Mesothelial cell of epicardium (in vitro differentiated cells): ENCODE measurements at regions not wholly inside any gene's neighbourhood (a gene's known extent, or its start where the extent isn't known, plus 50 kb on each side); places are given as distances from the start of the nearest gene placed in this dataset.

ENCODE experiments used
- DNase-seq, 2 experiments: peaks; one replicate each; pipeline ENCODE4 v3.0.0; 2021; ENCODE audit warnings: low spot score in 2 of 2; ENCODE audit not compliant: unreplicated experiment in 2 of 2
- H3K27ac Mint-ChIP-seq: 2 replicates; pipeline ENCODE4 v1.8.0; 2021; ENCODE audit warnings: mixed read lengths
- H3K27me3 Mint-ChIP-seq: 2 replicates; pipeline ENCODE4 v1.8.0; 2021; ENCODE audit warnings: low read depth, mixed read lengths
- H3K36me3 Mint-ChIP-seq: 2 replicates; pipeline ENCODE4 v1.8.0; 2021; ENCODE audit warnings: mixed read lengths
- H3K4me1 Mint-ChIP-seq: 2 replicates; pipeline ENCODE4 v1.8.0; 2021; ENCODE audit warnings: mixed read lengths
- H3K4me3 Mint-ChIP-seq: 2 replicates; pipeline ENCODE4 v1.8.0; 2021; ENCODE audit warnings: mild to moderate bottlenecking, moderate library complexity, mixed read lengths
- H3K9me3 Mint-ChIP-seq: 2 replicates; pipeline ENCODE4 v1.8.0; 2021; ENCODE audit warnings: mixed read lengths
- CTCF ChIP-seq: fragments of 200-600 bp; sonication (generic); IDR thresholded peaks from one replicate; pipeline ENCODE4 v1.5.0; 2021; ENCODE audit warnings: antibody characterized with exemption; ENCODE audit not compliant: unreplicated experiment

GRCh38 chr2:195425328-195425727 is 231.7 kb upstream of the SLC39A10 start:
- no peak overlapping the region for H3K27ac Mint-ChIP-seq
- peaks cover 15% of the 10 kb centered on the region for H3K4me1 Mint-ChIP-seq
- no peaks in the 10 kb centered on the region for H3K36me3 Mint-ChIP-seq
- H3K9me3 Mint-ChIP-seq: no peaks in the 10 kb centered on the region
- TF ChIP-seq CTCF: no peak
- peaks cover 11% of the 10 kb centered on the region for H3K27me3 Mint-ChIP-seq
- DNase-seq: no peak
- no peak overlapping the region for H3K4me3 Mint-ChIP-seq

- Mint-ChIP-seq H3K36me3 (no peaks in the 10 kb centered on the region), H3K9me3 (no peaks in the 10 kb centered on the region), H3K4me1 (peaks cover under 1% of the 10 kb centered on the region), H3K27ac (no peak overlapping the region), H3K27me3 (peaks cover 8% of the 10 kb centered on the region), H3K4me3 (no peak overlapping the region)
- no peak for DNase-seq
- TF ChIP-seq CTCF: no peak
Measured at GRCh38 chr2:195419033-195419432, 238.0 kb upstream of the SLC39A10 start.

- no peak for TF ChIP-seq CTCF
- no peaks in the 10 kb centered on the region for H3K9me3 Mint-ChIP-seq
- H3K36me3 Mint-ChIP-seq: no peaks in the 10 kb centered on the region
- peaks cover 2% of the 10 kb centered on the region for H3K4me1 Mint-ChIP-seq
- no peak for DNase-seq
- H3K27me3 Mint-ChIP-seq: no peaks in the 10 kb centered on the region
- no peak overlapping the region for H3K4me3 Mint-ChIP-seq
- no peak overlapping the region for H3K27ac Mint-ChIP-seq
Measured at GRCh38 chr2:195414537-195415100, 242.4 kb upstream of the SLC39A10 start.

GRCh38 chr2:195413944-195414343 is 243.1 kb upstream of the SLC39A10 start:
- TF ChIP-seq CTCF: no peak
- H3K27ac Mint-ChIP-seq: no peak overlapping the region
- no peaks in the 10 kb centered on the region for H3K27me3 Mint-ChIP-seq
- H3K4me3 Mint-ChIP-seq: no peak overlapping the region
- H3K4me1 Mint-ChIP-seq: peaks cover 2% of the 10 kb centered on the region
- no peaks in the 10 kb centered on the region for H3K9me3 Mint-ChIP-seq
- no peaks in the 10 kb centered on the region for H3K36me3 Mint-ChIP-seq
- DNase-seq: no peak

GRCh38 chr2:195413422-195413821 is 243.6 kb upstream of the SLC39A10 start:
- H3K27ac Mint-ChIP-seq: no peak overlapping the region
- H3K4me3 Mint-ChIP-seq: no peak overlapping the region
- no peaks in the 10 kb centered on the region for H3K36me3 Mint-ChIP-seq

More at GRCh38 chr2:195413422-195413821, 243.6 kb upstream of the SLC39A10 start:
- no peaks in the 10 kb centered on the region for H3K27me3 Mint-ChIP-seq
- H3K9me3 Mint-ChIP-seq: no peaks in the 10 kb centered on the region
- TF ChIP-seq CTCF: no peak
- DNase-seq: no peak
- peaks cover 2% of the 10 kb centered on the region for H3K4me1 Mint-ChIP-seq
